A673 (cell line): ENCODE measurements at regions not wholly inside any gene's neighbourhood (a gene's known extent, or its start where the extent isn't known, plus 50 kb on each side); places are given as distances from the start of the nearest gene placed in this dataset.

Experiments used
- BruUV-seq: library from RNA; stranded (reverse); fragments of 400-500 nt; replicated peaks from 2 replicates; lab custom pipeline; 2021; lab: Mats Ljungman, UMichigan
- CTCF ChIA-PET: fragments of 300-600 bp; sonication (Branson Sonifier 250); formaldehyde crosslinking; loops from one replicate; lab custom pipeline; 2022; ENCODE audit warnings: antibody characterized with exemption; lab: Charles Lee
- POLR2A ChIA-PET: fragments of 300-600 bp; sonication (Branson Sonifier 250); formaldehyde crosslinking; loops from one replicate; lab custom pipeline; 2022; ENCODE audit warnings: antibody characterized with exemption; ENCODE audit not compliant: low non-redundant PET; lab: Charles Lee
- DNase-seq: peaks from one replicate; pipeline ENCODE4 v3.0.0-alpha.2; 2015; ENCODE audit warnings: low spot score
- H3K27ac ChIP-seq: fragments of 200-600 bp; sonication (generic); 2 replicates; pipeline ENCODE4 v1.5.1; 2016; ENCODE audit warnings: mixed run types, low read depth, mild to moderate bottlenecking, mixed read lengths, antibody characterized with exemption, low read length; ENCODE audit not compliant: poor library complexity, severe bottlenecking
- H3K27me3 ChIP-seq: fragments of 200-600 bp; sonication (generic); replicated peaks from 2 replicates; pipeline ENCODE4 v1.6.1; 2017; ENCODE audit warnings: mixed run types, low read depth, mild to moderate bottlenecking, mixed read lengths, antibody characterized with exemption, low read length; ENCODE audit not compliant: insufficient read depth, poor library complexity
- H3K36me3 ChIP-seq: fragments of 200-600 bp; sonication (generic); 2 replicates; pipeline ENCODE4 v1.6.1; 2016; ENCODE audit warnings: mixed run types, mild to moderate bottlenecking, mixed read lengths, antibody characterized with exemption, low read length; ENCODE audit not compliant: insufficient read depth, poor library complexity, severe bottlenecking
- H3K4me1 ChIP-seq: fragments of 200-600 bp; sonication (generic); 2 replicates; pipeline ENCODE4 v1.6.1; 2017; ENCODE audit warnings: mixed run types, mild to moderate bottlenecking, mixed read lengths, antibody characterized with exemption, low read length; ENCODE audit not compliant: insufficient read depth, poor library complexity, severe bottlenecking
- H3K4me3 ChIP-seq: fragments of 200-600 bp; sonication (generic); 2 replicates; pipeline ENCODE4 v1.5.1; 2016; ENCODE audit warnings: low read depth, mixed run types, mild to moderate bottlenecking, mixed read lengths, low read length; ENCODE audit not compliant: poor library complexity, severe bottlenecking
- H3K9me3 ChIP-seq: fragments of 200-600 bp; sonication (generic); 2 replicates; pipeline ENCODE4 v1.6.1; 2016; ENCODE audit warnings: mixed run types, low read depth, mild to moderate bottlenecking, mixed read lengths, antibody characterized with exemption, low read length; ENCODE audit not compliant: poor library complexity, severe bottlenecking
- CTCF ChIP-seq: fragments of 300-800, 200-600 bp; sonication (generic); conservative IDR thresholded peaks from 2 replicates; pipeline ENCODE4 v1.5.1; 2017; ENCODE audit warnings: low read depth, mild to moderate bottlenecking, antibody characterized with exemption, low read length, moderate library complexity, mixed read lengths
- EZH2 ChIP-seq: fragments of 200-600 bp; sonication (generic); IDR thresholded peaks from 2 replicates; pipeline ENCODE4 v1.6.1; 2017; ENCODE audit warnings: borderline replicate concordance, low read depth, mild to moderate bottlenecking, mixed read lengths, antibody characterized with exemption, low read length; ENCODE audit not compliant: poor library complexity, severe bottlenecking
- intact Hi-C: fragments of 100-400 bp; cut with micrococcal nuclease; formaldehyde crosslinking; loops from one replicate; pipeline ENCODE4 v1.10.0; 2022; ENCODE audit not compliant: unreplicated experiment

- BruUV-seq: no TSS peak
- Histone ChIP-seq H3K27ac (no peak overlapping the region), H3K9me3 (no peaks in the 10 kb centered on the region), H3K4me3 (no peak overlapping the region), H3K36me3 (no peaks in the 10 kb centered on the region), H3K4me1 (no peaks in the 10 kb centered on the region), H3K27me3 (peaks cover 3% of the 10 kb centered on the region)
- no peak for TF ChIP-seq EZH2
- no peak for TF ChIP-seq CTCF
- ChIA-PET POLR2A (no interaction called here), CTCF (no interaction called here)
- DNase-seq: no peak
- intact Hi-C loops: no loop called here
Measured at GRCh38 chr4:24024157-24024556, 134.3 kb upstream of the PPARGC1A start.

- no peak overlapping the region for H3K4me3 ChIP-seq
- no TSS peak for BruUV-seq
- no peak for TF ChIP-seq EZH2
- TF ChIP-seq CTCF: no peak
- intact Hi-C loops: no loop called here
- peaks cover 3% of the 10 kb centered on the region for H3K27me3 ChIP-seq
- no peak overlapping the region for H3K27ac ChIP-seq
- no peaks in the 10 kb centered on the region for H3K4me1 ChIP-seq
- H3K36me3 ChIP-seq: no peaks in the 10 kb centered on the region
- H3K9me3 ChIP-seq: no peaks in the 10 kb centered on the region
- ChIA-PET CTCF (no interaction called here), POLR2A (no interaction called here)
- DNase-seq: no peak
Measured at GRCh38 chr4:24015782-24016181, 125.9 kb upstream of the PPARGC1A start.

- Histone ChIP-seq H3K36me3 (no peaks in the 10 kb centered on the region), H3K4me1 (no peaks in the 10 kb centered on the region), H3K27me3 (no peaks in the 10 kb centered on the region), H3K27ac (no peak overlapping the region), H3K4me3 (no peak overlapping the region), H3K9me3 (no peaks in the 10 kb centered on the region)
- BruUV-seq: no TSS peak
- no peak for DNase-seq
- intact Hi-C loops: no loop called here
- ChIA-PET CTCF (no interaction called here), POLR2A (no interaction called here)
- TF ChIP-seq CTCF: no peak
- TF ChIP-seq EZH2: no peak
Measured at GRCh38 chr4:24013668-24014422, 124.0 kb upstream of the PPARGC1A start.
